GM18517 (cell line): ENCODE measurements at regions not wholly inside any gene's neighbourhood (a gene's known extent, or its start where the extent isn't known, plus 50 kb on each side); places are given as distances from the start of the nearest gene placed in this dataset.
"Not testable (repeated sequence)": the region's sequence is repeated elsewhere in the genome, so short reads cannot be mapped to it uniquely, and the experiment has no call there.

Source experiments
- ATAC-seq: cut with Tn5 transposase; IDR thresholded peaks from one replicate; pipeline ENCODE4 v1.9.1; 2021; ENCODE audit warnings: mild to moderate bottlenecking, moderate library complexity; ENCODE audit not compliant: unreplicated experiment

DNA sequence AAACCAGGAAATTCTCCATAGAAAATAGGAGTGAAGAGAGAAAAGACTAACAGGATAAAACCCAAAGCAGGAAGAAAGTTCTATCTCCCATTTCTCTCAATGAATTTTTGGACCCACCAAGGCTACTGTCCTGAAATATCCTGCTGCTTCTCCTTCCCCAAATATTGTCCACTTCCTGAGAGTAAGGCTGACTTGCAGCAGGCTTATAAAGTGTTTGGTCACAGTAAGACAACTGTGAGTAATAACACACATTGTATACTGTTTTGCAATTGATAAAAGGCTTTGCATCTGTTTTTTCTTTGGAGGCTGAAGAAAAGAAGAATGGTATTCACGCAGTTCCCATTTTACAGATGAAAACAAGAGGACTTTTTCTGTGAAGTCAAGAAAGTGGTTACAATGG lies 52.8 kb downstream of the FOXD4L6 start:
- not testable (repeated sequence) for ATAC-seq

DNA sequence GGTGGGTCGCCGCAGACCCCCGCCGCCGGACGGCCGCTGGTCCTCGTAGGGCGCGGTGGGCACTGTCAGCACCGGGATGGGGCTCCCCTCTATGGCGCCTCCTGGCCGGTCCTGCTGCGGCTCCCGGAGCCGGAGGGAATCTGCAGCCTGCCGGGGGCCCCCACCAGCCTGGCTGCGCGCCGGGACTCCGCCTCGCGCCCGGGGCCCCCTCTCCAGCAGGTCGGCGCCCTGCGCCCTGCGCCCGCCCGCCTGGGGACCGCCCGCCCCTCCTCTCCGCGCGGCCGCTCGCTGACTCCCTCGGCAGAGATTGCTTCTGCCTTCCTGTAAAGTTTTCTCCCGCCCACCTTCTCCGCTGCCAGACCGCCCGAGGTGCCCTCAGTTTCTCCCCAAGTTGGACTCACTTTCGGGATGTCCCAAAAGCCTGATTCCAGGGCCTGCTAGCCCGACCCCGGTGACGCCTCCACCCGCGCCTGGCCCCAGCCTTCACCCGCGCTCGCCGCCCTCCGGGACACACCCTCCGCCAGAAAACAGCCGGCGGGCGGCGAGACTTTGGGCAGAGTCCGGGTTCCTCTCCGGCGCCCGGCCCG lies 54.0 kb downstream of the FOXD4L6 start:
- ATAC-seq: peak; percentile 46

DNA sequence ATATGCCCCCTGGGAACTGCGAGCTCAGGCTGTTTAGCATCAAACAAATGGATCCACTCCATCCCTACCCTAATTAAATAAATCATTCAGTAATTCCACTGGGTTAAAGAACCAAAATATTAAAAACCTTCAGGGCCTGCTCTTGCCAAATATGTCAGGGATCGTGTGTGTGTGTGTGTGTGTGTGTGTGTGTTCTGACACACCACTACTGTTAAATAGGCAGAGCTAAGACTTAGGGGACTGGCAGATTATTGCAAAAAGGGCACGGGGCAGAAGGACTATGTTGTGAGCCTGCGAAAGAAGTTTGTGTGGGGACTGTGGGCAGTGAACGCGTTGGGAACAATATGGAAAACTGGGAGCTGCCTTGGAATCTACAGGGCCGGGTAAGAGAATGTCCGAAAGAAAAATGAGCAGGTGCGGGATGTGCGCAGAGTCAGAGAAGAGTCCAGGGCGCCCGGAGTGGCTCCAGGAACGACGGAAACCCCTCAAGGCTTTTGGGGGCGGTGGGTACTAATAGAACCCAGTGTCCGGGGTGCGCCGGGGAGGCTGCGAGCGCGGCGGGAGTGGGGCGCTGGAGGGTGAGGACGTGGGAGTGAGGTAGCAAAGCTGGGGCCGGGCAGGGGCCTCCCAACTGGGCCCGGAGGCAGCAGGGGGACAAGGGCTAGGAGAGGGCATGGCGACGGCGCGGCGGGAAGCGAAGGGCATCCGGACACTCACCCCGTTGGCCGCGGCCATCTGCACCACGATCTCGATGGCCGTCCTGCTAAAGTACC lies 54.8 kb downstream of the FOXD4L6 start:
- ATAC-seq: not testable (repeated sequence)

DNA sequence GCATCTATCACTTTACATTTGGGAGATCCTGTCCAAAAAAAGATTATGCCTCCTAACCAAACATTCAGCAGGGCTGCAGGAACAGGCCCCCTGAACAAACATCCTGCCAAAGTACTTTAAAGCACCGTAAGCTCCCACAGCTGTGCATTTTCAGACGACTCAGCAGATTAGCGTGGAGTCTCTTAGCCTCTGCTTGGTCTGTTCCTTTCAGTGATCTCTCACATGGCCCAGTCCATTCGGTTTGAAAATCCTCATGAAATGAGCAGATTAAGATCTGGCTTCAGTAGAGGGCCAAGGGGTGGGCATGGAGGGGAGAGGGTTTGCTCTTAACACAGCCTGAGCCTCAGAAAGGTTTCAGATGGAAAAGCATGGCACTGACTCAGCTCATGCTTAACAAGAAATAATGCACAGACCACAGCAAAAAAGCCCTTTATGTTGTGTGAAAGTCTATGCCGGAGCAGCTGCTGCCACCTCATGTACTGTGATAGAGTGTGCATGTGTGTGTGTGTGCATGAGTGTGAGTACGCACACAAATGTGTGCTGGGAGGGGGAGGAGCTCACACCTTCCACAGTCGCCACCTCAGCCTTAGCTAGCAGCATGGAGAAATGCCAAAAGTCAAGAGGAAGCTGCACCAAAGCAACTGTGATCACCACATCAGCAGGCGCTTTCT lies 64.2 kb downstream of the FOXD4L6 start:
- peak; percentile 74 for ATAC-seq

DNA sequence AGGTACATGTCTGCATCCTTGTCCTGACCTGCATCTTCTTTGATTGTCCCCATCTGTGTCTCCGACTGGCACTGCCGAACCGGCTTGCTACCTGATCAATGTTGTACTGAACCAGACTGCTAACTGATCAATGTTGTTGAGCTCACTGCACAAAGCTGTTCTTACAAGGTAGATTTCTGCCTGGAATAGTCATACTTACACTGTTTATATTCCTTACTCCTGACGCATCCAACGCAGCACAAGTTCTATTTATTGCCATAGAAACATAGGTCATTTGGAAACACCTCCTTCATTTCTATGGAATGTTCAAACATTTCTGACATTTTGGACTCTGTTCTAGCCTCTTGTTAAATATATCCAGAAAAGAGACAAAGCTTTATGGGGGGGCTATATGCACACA lies 65.2 kb downstream of the FOXD4L6 start:
- ATAC-seq: not testable (repeated sequence)

DNA sequence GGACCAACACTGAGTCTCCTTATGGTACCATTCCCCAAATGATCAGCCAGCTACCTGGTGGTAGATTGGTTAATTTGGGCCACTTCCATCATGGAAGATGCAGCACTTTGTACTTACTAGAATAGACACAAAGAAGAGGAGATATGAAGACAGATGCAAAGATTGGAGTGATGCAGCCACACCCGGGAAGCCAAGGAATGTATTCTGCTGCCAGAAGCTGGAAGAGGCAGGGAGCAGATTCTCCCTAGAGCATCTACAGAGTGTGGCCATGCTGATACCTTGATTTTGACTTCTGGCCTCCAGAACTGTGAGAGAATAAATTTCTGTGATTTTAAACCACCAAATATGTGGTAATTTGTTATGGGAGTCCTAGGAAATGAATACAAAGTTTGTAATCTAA lies 68.9 kb downstream of the FOXD4L6 start:
- not testable (repeated sequence) for ATAC-seq

DNA sequence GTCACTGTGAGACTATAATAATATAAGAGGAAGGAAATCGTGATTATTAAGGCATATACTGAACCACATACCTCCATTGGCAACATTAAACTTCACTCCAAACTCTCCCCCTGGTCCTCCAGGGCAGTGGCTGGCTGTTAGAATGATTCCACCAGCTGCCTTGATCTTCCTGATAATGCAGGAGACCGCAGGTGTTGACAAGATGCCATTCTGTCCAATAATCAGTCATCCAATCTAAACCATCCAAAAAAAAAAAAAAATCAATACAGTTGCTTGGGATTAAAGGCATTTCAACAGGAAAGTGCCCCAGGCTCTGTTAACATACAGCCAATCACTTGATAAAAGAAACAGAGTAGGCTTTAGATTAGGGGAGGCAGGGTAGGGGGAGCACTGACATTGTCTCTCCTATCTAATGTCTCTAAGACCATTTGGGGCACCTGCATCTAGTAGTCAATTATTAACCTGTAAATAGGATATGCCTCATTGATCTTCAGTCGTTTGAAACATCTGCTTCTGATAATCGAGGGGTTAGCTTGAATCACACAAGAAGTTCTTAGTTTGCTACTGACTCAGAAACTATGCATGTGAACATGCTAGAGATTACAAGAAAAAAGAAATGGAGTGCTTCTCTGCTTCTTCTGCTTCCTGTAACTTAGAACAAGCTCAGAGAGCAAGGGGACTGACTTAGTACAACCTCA lies 74.7 kb downstream of the FOXD4L6 start:
- peak; percentile 88 for ATAC-seq

DNA sequence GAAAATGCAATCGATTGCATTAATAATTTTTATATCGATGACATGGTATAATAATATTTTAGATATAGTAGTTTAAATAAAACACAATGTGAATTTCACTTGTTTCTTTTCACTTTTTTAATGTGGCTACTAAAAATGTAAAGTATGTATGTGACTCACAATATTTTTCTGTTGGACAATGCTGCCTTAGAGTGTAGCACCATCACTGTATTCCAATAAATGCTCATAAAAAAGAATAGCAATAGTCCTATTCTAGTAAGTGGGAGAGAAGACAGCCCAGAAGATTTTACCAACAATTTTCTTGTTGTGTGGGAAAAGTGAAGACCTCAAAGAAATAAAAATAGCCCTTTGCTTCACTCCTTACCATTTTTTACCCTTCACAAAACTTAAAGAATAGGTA lies 79.8 kb downstream of the FOXD4L6 start:
- ATAC-seq: not testable (repeated sequence)

DNA sequence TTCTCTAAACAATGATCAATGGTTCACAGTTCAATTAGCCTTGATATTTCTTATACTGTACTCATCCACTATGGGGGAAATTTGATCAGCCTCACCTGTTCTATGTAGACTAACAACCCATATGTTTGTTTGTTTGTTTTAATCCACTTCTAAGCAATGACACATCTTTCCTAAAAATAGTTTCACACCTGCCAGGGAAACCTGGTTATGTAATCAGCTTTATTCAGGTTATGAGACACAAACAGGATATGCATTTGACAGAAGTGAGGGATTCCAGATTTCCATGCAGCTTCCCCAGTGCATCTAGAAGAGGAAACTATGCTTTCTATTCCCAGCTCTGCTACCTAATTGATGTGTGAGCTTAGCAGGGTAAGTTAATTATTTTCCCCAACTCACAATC lies 80.7 kb downstream of the FOXD4L6 start:
- not testable (repeated sequence) for ATAC-seq

DNA sequence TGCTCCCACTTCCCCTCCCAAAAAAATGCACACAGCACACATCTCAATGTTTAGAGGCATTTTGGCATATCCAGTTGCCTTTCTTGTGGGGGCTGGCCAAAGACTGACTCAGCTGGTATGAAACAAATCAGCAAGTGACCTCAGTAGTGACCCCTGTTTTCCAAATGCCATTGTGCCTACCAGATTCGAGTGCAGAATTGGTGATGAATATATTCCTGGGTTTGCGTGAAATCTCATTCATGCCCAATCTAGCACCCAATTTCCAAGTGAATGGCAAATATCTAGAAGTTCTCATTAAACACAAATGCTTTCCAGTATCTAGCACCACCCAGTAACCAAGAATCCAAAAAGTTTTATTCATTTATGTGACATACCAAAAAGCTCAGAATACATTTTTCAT lies 83.6 kb downstream of the FOXD4L6 start:
- not testable (repeated sequence) for ATAC-seq

DNA sequence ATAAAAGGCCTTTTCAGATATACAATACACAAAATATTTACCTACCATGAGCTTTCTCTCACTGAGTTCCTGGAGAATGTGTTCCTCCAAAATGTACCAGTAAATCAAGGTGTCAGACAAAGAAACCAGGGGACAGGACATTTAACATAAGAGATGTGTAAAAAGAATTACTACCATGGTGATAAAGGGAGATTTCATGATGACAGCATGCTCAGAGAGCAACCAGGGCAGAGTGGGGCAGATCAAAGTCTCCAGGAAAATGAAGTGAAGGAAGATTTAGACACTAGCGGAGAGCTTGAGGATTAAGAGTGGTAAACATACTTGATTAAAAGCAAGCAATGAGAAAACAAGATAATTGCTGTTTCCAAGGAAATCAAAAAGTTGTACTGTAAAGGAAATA lies 85.0 kb downstream of the FOXD4L6 start:
- not testable (repeated sequence) for ATAC-seq

DNA sequence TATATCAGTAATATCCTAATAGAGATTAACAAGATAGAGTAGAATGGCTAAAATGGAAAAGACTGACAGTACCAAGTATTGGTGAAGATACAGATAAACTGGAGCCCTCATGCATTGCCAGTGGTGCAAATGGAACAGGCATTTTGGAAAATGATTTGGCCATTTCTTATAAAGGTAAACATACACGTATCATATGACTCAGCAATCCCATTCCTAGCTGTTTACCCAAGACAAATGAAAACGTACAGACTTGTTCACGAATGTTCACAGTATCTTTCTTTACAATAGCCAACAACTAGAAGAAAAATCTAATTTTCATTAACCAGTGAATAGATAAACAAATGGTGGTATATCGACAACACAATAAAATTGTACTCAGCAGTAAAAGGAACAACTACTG lies 86.4 kb downstream of the FOXD4L6 start:
- ATAC-seq: not testable (repeated sequence)

DNA sequence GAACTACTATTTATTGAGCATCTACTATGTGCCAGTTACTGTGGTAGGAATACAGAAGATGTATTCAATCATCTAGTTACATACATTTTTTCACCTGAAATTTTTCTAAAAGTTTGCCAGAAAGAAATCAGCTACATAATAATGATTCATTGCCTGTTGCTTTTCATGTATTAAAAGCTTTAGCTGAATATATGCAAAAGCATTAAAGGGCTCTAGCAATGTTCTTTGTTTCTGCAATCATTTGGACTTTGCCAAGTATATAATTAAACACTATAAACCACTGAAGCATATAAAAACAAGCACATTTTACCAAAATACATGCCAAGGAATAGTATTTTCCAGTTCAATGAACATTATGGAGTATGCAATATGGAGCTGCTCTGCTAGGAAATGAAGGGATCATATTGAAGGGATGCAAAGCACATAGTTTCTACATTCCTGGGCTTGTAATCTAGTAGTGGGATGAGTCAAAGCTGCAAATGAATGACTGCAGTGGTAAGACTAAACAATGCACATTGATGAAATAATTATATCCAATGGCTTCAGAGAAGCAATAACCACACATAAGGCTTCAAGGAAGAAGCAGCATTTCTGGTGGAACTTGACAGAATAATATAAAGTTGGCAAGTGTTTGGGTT lies 87.7 kb downstream of the FOXD4L6 start:
- ATAC-seq: not testable (repeated sequence)

DNA sequence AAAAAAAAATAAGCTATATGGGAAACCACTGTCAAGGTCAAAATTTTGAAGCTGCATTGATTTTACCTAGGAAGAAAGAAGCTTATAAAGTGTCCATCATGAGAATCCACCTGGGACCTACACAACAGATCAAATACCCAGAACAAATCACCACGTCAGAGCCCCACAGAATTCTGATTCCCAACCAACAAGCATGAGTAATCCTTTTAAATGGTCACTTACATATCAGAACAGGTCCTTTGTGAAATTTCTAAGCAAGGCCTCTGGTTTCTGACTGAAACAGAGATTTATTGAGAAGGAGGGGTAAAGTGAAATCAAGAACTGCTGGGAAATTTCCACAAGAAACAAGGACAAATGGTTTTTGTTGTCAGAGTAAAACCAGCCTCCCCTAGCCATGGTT lies 93.2 kb downstream of the FOXD4L6 start:
- not testable (repeated sequence) for ATAC-seq

DNA sequence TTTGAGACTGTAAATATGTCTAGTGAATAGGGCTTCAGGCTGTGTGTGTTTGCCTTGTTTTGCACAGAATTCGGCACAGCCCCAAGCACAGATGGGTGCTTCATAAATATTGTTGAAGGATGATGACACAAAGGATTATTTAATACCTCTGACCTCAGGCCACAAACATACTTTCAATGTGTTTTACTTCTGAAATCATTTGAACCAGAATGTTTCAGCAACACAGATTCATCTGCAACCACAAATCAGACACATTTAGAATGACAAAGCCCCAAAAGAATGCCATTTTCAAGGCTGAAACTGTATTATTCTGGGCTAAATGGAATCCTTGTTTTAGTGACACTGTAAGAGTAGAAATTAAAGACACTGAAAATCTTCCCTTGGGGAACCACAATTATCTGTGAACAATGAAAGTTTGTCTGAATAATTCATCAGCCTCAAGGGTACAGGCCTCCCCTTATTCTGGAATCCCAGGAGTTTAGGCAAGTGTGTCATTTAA lies 93.7 kb downstream of the FOXD4L6 start:
- ATAC-seq: not testable (repeated sequence)

DNA sequence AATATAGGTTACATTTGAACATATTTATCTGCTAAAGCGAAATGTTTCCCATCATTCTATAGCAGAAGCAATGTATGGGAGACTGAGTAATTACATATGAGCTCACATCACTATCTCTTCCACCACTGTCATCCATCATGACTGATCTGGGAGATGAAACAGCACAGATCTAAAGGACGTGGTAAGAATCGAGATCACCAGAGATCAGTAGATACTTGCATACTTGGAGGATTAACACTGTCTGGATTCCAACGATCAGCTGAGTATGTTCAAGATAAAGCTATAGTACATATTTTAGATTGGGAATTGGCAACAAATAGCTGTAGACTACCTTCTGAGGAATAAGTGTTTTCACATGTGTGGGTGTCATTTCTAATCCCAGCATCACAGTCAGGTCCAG lies 94.6 kb downstream of the FOXD4L6 start:
- ATAC-seq: not testable (repeated sequence)

DNA sequence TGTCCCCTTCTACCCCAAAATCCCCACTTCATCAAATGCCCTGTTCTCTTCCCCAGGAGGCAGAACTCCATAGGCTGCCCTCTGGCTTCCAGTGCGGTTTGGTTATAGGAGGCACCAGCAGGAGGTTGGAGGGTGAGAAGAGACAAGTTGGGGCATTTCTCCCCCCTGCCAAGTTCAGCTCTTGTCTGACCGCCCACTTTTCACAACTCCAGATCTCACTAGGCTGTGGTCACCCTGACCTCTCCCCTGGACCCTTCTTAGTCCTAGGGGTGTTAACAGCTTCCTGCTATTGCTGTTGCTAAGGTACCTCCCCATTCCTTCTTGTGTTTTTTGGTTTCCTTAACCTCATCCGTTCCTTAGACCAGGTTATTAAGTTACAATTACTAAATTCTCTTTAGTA lies 95.1 kb downstream of the FOXD4L6 start:
- not testable (repeated sequence) for ATAC-seq

DNA sequence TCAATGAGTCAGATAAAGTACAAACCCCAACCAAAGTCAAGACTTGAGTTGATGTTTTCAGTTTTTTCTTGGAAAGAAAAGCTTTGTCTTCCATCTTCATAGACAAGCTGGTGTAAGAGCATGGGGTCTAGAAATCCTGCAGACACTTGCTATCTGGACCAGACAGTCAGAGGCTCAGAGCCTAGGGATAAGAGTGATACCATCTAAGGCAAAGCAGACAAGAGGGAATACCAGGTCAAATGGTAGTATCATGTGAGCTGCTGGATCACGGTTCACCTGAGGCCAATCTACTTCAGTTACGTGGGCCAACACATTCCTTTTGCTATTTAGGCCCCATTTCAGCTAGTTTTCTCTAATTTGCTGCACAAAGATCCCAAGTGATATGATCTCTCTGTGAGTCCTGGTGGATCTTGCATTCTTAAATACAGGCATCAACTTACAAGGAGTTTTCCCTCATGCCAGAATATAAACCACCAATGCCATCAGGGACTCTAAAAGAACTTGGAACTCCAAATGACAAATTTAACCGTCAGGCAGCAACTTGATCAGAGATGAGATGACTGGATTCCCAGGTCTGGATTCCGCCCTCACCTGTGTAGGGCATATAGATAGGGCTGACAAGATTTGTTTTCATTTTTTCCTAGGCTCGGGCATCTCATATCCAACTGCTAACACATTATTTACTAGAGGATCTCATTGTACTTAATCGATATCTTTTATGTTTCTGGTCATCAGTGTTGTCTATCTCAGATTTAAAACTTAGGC lies 101.4 kb downstream of the FOXD4L6 start:
- not testable (repeated sequence) for ATAC-seq

DNA sequence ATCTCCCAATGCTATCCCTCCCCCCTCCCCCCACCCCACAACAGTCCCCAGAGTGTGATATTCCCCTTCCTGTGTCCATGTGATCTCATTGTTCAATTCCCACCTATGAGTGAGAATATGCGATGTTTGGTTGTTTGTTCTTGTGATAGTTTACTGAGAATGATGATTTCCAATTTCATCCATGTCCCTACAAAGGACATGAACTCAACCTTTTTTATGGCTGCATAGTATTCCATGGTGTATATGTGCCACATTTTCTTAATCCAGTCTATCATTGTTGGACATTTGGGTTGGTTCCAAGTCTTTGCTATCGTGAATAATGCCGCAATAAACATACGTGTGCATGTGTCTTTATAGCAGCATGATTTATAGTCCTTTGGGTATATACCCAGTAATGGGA lies 106.1 kb downstream of the FOXD4L6 start:
- not testable (repeated sequence) for ATAC-seq
